ENCODE measurements at regions not wholly inside any gene's neighbourhood (a gene's known extent, or its start where the extent isn't known, plus 50 kb on each side); places are given as distances from the start of the nearest gene placed in this dataset.

DNA sequence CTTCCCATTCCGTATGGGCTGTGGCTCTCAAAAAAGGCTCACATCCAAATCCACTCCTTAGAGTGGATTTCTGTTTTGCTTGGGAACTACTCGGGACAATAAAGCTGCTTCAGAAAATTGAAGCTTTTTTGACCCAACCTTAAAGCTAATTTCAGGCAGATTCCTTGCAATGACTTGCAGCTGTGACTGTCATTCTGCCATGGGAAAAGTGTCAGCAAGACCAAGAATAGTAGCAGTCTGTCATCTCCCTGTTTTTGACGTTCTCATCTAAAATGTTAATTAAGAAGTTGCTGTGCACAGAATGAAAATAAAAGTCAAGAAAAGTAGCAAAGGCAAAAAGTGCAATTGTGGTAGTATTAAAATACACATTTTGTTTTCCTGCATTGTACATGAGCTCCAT is 304.7 kb downstream of the COG6 start:
- Histone ChIP-seq H3K27me3 (no peaks in the 10 kb centered on the region), H3K9me3 (no peaks in the 10 kb centered on the region), H3K27ac (no peak overlapping the region), H3K36me3 (no peaks in the 10 kb centered on the region), H3K4me1 (ENCODE audit: control insufficient read depth in 1 of 2, insufficient read depth in 1 of 2, low read depth in 1 of 2, low read length in 1 of 2) (no peaks in the 10 kb centered on the region), H3K4me3 (ENCODE audit: low read depth in 1 of 2, low read length in 1 of 2) (no peak overlapping the region)
- TF ChIP-seq CTCF (IDR thresholded peaks at IDR 0.05), result no peak

GRCh38 chr13:39961036-39961435 is 305.6 kb downstream of the COG6 start:
- H3K36me3 ChIP-seq, result no peaks in the 10 kb centered on the region
- H3K27me3 ChIP-seq, result no peaks in the 10 kb centered on the region
- H3K4me3 ChIP-seq (ENCODE audit: low read depth in 1 of 2, low read length in 1 of 2), result no peak overlapping the region
- H3K9me3 ChIP-seq, result no peaks in the 10 kb centered on the region
- H3K4me1 ChIP-seq (ENCODE audit: control insufficient read depth in 1 of 2, insufficient read depth in 1 of 2, low read depth in 1 of 2, low read length in 1 of 2), result no peaks in the 10 kb centered on the region
- TF ChIP-seq CTCF (IDR thresholded peaks at IDR 0.05), result no peak
- no peak overlapping the region for H3K27ac ChIP-seq

DNA sequence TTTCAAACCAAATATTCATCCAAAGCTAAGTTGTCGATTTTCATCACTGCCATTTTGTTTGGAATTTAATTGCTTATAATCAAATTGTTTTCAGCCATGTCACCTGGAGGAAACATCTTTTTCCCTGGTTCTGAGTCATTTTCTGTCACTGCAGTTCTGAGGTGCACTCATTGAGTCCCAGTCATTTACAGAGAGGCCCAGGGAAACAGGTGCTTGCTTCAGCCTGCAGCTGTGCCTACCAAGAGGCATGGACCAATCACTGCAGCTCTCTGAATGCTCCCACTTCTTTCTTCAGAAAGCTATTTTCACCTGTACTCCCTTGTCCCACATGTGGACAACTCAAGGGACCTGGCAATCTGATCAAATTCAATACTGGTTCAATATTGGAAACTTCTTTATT is 308.1 kb downstream of the COG6 start:
- Histone ChIP-seq H3K36me3 (no peaks in the 10 kb centered on the region), H3K4me3 (ENCODE audit: low read depth in 1 of 2, low read length in 1 of 2) (no peak overlapping the region), H3K9me3 (no peaks in the 10 kb centered on the region), H3K4me1 (ENCODE audit: control insufficient read depth in 1 of 2, insufficient read depth in 1 of 2, low read depth in 1 of 2, low read length in 1 of 2) (no peaks in the 10 kb centered on the region), H3K27me3 (no peaks in the 10 kb centered on the region), H3K27ac (no peak overlapping the region)
- TF ChIP-seq CTCF (IDR thresholded peaks at IDR 0.05), result no peak

GRCh38 chr13:39965309-39965708 is 309.8 kb downstream of the COG6 start:
- Histone ChIP-seq H3K27ac (no peak overlapping the region), H3K4me3 (ENCODE audit: low read depth in 1 of 2, low read length in 1 of 2) (no peak overlapping the region), H3K9me3 (no peaks in the 10 kb centered on the region), H3K36me3 (no peaks in the 10 kb centered on the region), H3K27me3 (no peaks in the 10 kb centered on the region), H3K4me1 (ENCODE audit: control insufficient read depth in 1 of 2, insufficient read depth in 1 of 2, low read depth in 1 of 2, low read length in 1 of 2) (no peaks in the 10 kb centered on the region)
- TF ChIP-seq CTCF (IDR thresholded peaks at IDR 0.05), result no peak

DNA sequence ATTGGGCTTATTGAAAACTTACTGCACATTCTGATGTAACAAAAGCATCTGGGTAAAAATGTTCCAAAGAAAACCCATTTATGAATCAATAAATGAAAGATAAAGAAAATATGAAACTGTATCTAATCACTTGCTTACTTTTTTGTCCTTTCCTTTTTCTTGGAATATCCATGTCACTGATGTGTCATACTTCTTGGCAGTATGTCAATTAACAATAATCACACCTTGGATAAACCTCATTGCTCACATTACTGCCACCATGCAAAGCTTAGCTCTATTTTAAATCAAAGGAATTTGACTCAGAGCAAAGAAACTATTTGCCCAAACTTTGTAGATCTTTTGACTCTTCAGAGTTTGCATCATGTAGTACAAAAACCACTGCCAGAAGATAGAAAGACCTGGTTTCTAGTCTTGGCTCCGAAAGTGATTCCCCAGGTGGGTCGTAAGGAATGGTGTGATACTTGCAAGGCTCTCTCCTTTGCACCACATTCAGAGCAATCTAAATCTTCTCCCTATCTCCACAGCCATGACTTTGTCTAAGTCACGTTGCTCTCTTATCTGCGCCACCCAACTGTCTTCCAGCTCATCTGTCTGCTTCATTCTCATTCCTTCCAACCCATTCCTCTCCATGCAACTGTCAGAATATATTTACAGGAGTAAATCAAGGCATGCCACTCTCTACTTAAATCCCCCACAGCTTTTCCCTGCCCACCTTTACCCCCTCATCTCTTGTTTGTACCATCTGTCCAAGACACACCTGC is 311.9 kb downstream of the COG6 start:
- Histone ChIP-seq H3K27me3 (no peaks in the 10 kb centered on the region), H3K4me1 (ENCODE audit: control insufficient read depth in 1 of 2, insufficient read depth in 1 of 2, low read depth in 1 of 2, low read length in 1 of 2) (no peaks in the 10 kb centered on the region), H3K9me3 (no peaks in the 10 kb centered on the region), H3K36me3 (no peaks in the 10 kb centered on the region), H3K4me3 (ENCODE audit: low read depth in 1 of 2, low read length in 1 of 2) (no peak overlapping the region), H3K27ac (no peak overlapping the region)
- TF ChIP-seq CTCF (IDR thresholded peaks at IDR 0.05), result no peak
